Epithelial cell of proximal tubule (primary cell): ENCODE measurements at regions not wholly inside any gene's neighbourhood (a gene's known extent, or its start where the extent isn't known, plus 50 kb on each side); places are given as distances from the start of the nearest gene placed in this dataset.

ENCODE experiments used
- DNase-seq: peaks from one replicate; pipeline ENCODE4 v3.0.0-alpha.2; 2011; ENCODE audit warnings: low read depth
- H3K4me3 ChIP-seq: 2 replicates; pipeline ENCODE4 v1.5.1; 2011; ENCODE audit warnings: low read depth, mild to moderate bottlenecking, low read length
- CTCF ChIP-seq: conservative IDR thresholded peaks from 2 replicates; pipeline ENCODE4 v1.5.1; 2012; ENCODE audit warnings: low read depth, mild to moderate bottlenecking, low read length

GRCh38 chr4:41879552-41879951, 55.7 kb upstream of the TMEM33 start:
- no peak for TF ChIP-seq CTCF
- DNase-seq = no peak
- H3K4me3 ChIP-seq = no peak overlapping the region

- TF ChIP-seq CTCF = no peak
- no peak for DNase-seq
- H3K4me3 ChIP-seq = no peak overlapping the region
These were observed 56.2 kb upstream of the TMEM33 start for GRCh38 chr4:41878991-41879491.

GRCh38 chr4:41878170-41878969, 56.9 kb upstream of the TMEM33 start:
- TF ChIP-seq CTCF = no peak
- H3K4me3 ChIP-seq = no peak overlapping the region
- no peak for DNase-seq

GRCh38 chr4:41877020-41877796, 58.0 kb upstream of the TMEM33 start:
- H3K4me3 ChIP-seq = no peak overlapping the region
- no peak for TF ChIP-seq CTCF
- DNase-seq = no peak

GRCh38 chr4:41874873-41875272, 60.4 kb upstream of the TMEM33 start:
- TF ChIP-seq CTCF = no peak
- no peak overlapping the region for H3K4me3 ChIP-seq
- DNase-seq = no peak

GRCh38 chr4:41874398-41874797, 60.8 kb upstream of the TMEM33 start:
- DNase-seq = no peak
- TF ChIP-seq CTCF = no peak
- no peak overlapping the region for H3K4me3 ChIP-seq
